H1 (cell line): ENCODE measurements at regions not wholly inside any gene's neighbourhood (a gene's known extent, or its start where the extent isn't known, plus 50 kb on each side); places are given as distances from the start of the nearest gene placed in this dataset.

Source experiments
- CTCF ChIA-PET: fragments of 300-600 bp; sonication (Branson Sonifier 250); formaldehyde crosslinking; loops from one replicate; lab custom pipeline; 2021; ENCODE audit not compliant: partially characterized antibody; lab: Charles Lee
- POLR2A ChIA-PET: fragments of 300-600 bp; sonication (Branson Sonifier 250); formaldehyde crosslinking; loops from one replicate; lab custom pipeline; 2021; ENCODE audit warnings: inconsistent platforms; ENCODE audit not compliant: partially characterized antibody; lab: Charles Lee
- DNase-seq, 2 experiments: peaks; one replicate each; pipeline versions ENCODE4 v3.0.0 to v3.0.0-alpha.2; 2010 to 2022; ENCODE audit warnings: low spot score in 2 of 2, low read depth in 1 of 2, mixed read lengths in 1 of 2
- FAIRE-seq: peaks from 2 replicates; lab custom pipeline; 2011; peaks lifted over from hg19 to GRCh38; lab: Jason Lieb, UNC
- H2AFZ ChIP-seq: 2 replicates; pipeline ENCODE4 v1.8.1; 2012; ENCODE audit warnings: low read length, inconsistent platforms
- H2AK5ac ChIP-seq: 2 replicates; pipeline ENCODE4 v1.6.1; 2013; ENCODE audit warnings: low read depth, low read length
- H2BK120ac ChIP-seq: replicated peaks from 2 replicates; pipeline ENCODE3; 2013; ENCODE audit warnings: low read depth, low read length, inconsistent platforms
- H2BK12ac ChIP-seq: 2 replicates; pipeline ENCODE4 v1.6.1; 2013; ENCODE audit warnings: low read depth, low read length
- H2BK15ac ChIP-seq: 2 replicates; pipeline ENCODE4 v1.6.1; 2013; ENCODE audit warnings: low read length
- H2BK20ac ChIP-seq: 2 replicates; pipeline ENCODE4 v1.6.1; 2013; ENCODE audit warnings: low read length
- H2BK5ac ChIP-seq: 2 replicates; pipeline ENCODE4 v1.6.1; 2013; ENCODE audit warnings: low read depth, low read length
- H3K14ac ChIP-seq: 2 replicates; pipeline ENCODE4 v1.6.1; 2013; ENCODE audit warnings: inconsistent platforms; ENCODE audit not compliant: insufficient read length
- H3K18ac ChIP-seq: 2 replicates; pipeline ENCODE4 v1.6.1; 2013; ENCODE audit warnings: low read length; ENCODE audit errors: extremely low read depth
- H3K23ac ChIP-seq: 2 replicates; pipeline ENCODE4 v1.6.1; 2013; ENCODE audit warnings: inconsistent platforms; ENCODE audit not compliant: insufficient read length
- H3K23me2 ChIP-seq: 2 replicates; pipeline ENCODE4 v1.6.1; 2013; ENCODE audit warnings: low read depth, low read length
- H3K27ac ChIP-seq: 2 replicates; pipeline ENCODE4 v1.6.1; 2011; ENCODE audit warnings: low read depth, low read length, inconsistent platforms
- H3K27me3 ChIP-seq, 4 experiments: replicated peaks in 1 of 4; 1 replicate in 1 of 4; 2 replicates in 3 of 4; pipeline versions ENCODE4 v1.6.1 to v1.8.1; 2011 to 2013; ENCODE audit warnings: low read length in 3 of 4, mild to moderate bottlenecking in 3 of 4, inconsistent platforms in 2 of 4, mixed read lengths in 2 of 4, moderate library complexity in 1 of 4; ENCODE audit not compliant: control insufficient read depth in 3 of 4, insufficient read depth in 3 of 4; ENCODE audit errors: extremely low read depth in 1 of 4
- H3K36me3 ChIP-seq, 4 experiments: 2 replicates each; pipeline versions ENCODE4 v1.6.1 to v1.8.1; 2011 to 2013; ENCODE audit warnings: mild to moderate bottlenecking in 4 of 4, low read length in 3 of 4, moderate library complexity in 2 of 4, control low read depth in 1 of 4, inconsistent platforms in 1 of 4; ENCODE audit not compliant: insufficient read depth in 4 of 4, control insufficient read depth in 2 of 4
- H3K4ac ChIP-seq: replicated peaks from 2 replicates; pipeline ENCODE3; 2013; ENCODE audit warnings: low read length, low read depth, mixed read lengths, inconsistent platforms; ENCODE audit not compliant: insufficient read length
- H3K4me1 ChIP-seq, 4 experiments: replicated peaks in 1 of 4; 1 replicate in 1 of 4; 2 replicates in 3 of 4; pipeline versions ENCODE4 v1.6.1 to v1.8.1; 2011 to 2013; ENCODE audit warnings: low read length in 3 of 4, inconsistent platforms in 2 of 4, mixed read lengths in 1 of 4; ENCODE audit not compliant: insufficient read depth in 4 of 4, control insufficient read depth in 3 of 4
- H3K4me2 ChIP-seq, 2 experiments: 2 replicates each; pipeline versions ENCODE4 v1.6.1 to v1.8.1; 2011 to 2013; ENCODE audit warnings: low read depth in 2 of 2, low read length in 2 of 2, control low read depth in 1 of 2, inconsistent platforms in 1 of 2, mild to moderate bottlenecking in 1 of 2; ENCODE audit not compliant: insufficient read depth in 1 of 2
- H3K4me3 ChIP-seq, 4 experiments: fragments of 200-600, 300-600 bp in 1 of 4; sonication (generic), shearing (Covaris generic), sonication (Bioruptor Twin) in 1 of 4; 2 replicates each; pipeline versions ENCODE4 v1.5.1 to v1.8.1; 2011 to 2016; ENCODE audit warnings: low read length in 4 of 4, low read depth in 3 of 4, control low read depth in 2 of 4, inconsistent platforms in 2 of 4, mild to moderate bottlenecking in 2 of 4, mixed read lengths in 1 of 4, moderate library complexity in 1 of 4; ENCODE audit not compliant: insufficient read depth in 2 of 4; ENCODE audit errors: extremely low read depth in 1 of 4
- H3K56ac ChIP-seq: replicated peaks from 2 replicates; pipeline ENCODE3; 2013; ENCODE audit warnings: low read depth, mild to moderate bottlenecking, mixed read lengths, low read length, inconsistent platforms; ENCODE audit not compliant: insufficient read length
- H3K79me1 ChIP-seq: 2 replicates; pipeline ENCODE4 v1.6.1; 2013; ENCODE audit warnings: low read depth, low read length, control low read depth
- H3K79me2 ChIP-seq, 2 experiments: 2 replicates each; pipeline versions ENCODE4 v1.6.1 to v1.8.1; 2012 to 2013; ENCODE audit warnings: low read length in 2 of 2, mild to moderate bottlenecking in 2 of 2, inconsistent platforms in 1 of 2; ENCODE audit not compliant: insufficient read depth in 2 of 2, control insufficient read depth in 1 of 2
- H3K9ac ChIP-seq, 4 experiments: replicated peaks in 1 of 4; 1 replicate in 1 of 4; 2 replicates in 3 of 4; pipeline versions ENCODE4 v1.6.1 to v1.8.1; 2011 to 2013; ENCODE audit warnings: low read depth in 3 of 4, low read length in 3 of 4, control low read depth in 2 of 4, mild to moderate bottlenecking in 2 of 4, moderate library complexity in 2 of 4, inconsistent platforms in 1 of 4; ENCODE audit errors: extremely low read depth in 1 of 4
- H3K9me3 ChIP-seq, 2 experiments: 2 replicates each; pipeline versions ENCODE4 v1.6.1 to v1.8.1; 2012 to 2013; ENCODE audit warnings: mild to moderate bottlenecking in 2 of 2, moderate library complexity in 2 of 2, control low read depth in 1 of 2, inconsistent platforms in 1 of 2, low read depth in 1 of 2, low read length in 1 of 2, mixed read lengths in 1 of 2; ENCODE audit not compliant: insufficient read depth in 2 of 2
- H4K20me1 ChIP-seq, 2 experiments: replicated peaks in 1 of 2; 2 replicates each; pipeline versions ENCODE3 to v1.8.1; 2011 to 2013; ENCODE audit warnings: inconsistent platforms in 2 of 2, low read length in 2 of 2, mild to moderate bottlenecking in 1 of 2; ENCODE audit not compliant: insufficient read depth in 2 of 2, control insufficient read depth in 1 of 2
- H4K5ac ChIP-seq: 2 replicates; pipeline ENCODE4 v1.6.1; 2013; ENCODE audit warnings: low read length, low read depth, mixed read lengths, inconsistent platforms; ENCODE audit not compliant: insufficient read length
- H4K8ac ChIP-seq: 2 replicates; pipeline ENCODE4 v1.8.0; 2013; ENCODE audit warnings: mild to moderate bottlenecking, moderate library complexity, low read length, inconsistent platforms; ENCODE audit not compliant: insufficient read depth; ENCODE audit errors: extremely low read depth
- H4K91ac ChIP-seq: replicated peaks from 2 replicates; pipeline ENCODE3; 2013; ENCODE audit warnings: low read length, mixed read lengths, inconsistent platforms; ENCODE audit not compliant: insufficient read length
- WGBS, 2 experiments: shearing (Covaris generic) in 1 of 2; methylation state at CpG; one replicate each; pipeline versions ENCODE4 v1.1.6 to v1.1.7; 2013 to 2015; ENCODE audit warnings: low lambda C conversion rate in 2 of 2, mixed read lengths in 2 of 2, inconsistent platforms in 1 of 2, low coverage in 1 of 2, missing lambda C conversion rate in 1 of 2; ENCODE audit not compliant: insufficient replicate concordance in 2 of 2, insufficient coverage in 1 of 2, insufficient read length in 1 of 2; ENCODE audit errors: extremely low coverage in 1 of 2, missing lambda C conversion rate in 1 of 2; 5-methylcytosine and 5-hydroxymethylcytosine counted together
- TF ChIP-seq, protein P1 (sequence below): fragments of 300-600 bp; sonication (generic); IDR thresholded peaks from 2 replicates; pipeline ENCODE4 v1.7.1; 2012; ENCODE audit warnings: low read length, moderate library complexity, mild to moderate bottlenecking, inconsistent platforms; ENCODE audit not compliant: insufficient replicate concordance

DNA sequence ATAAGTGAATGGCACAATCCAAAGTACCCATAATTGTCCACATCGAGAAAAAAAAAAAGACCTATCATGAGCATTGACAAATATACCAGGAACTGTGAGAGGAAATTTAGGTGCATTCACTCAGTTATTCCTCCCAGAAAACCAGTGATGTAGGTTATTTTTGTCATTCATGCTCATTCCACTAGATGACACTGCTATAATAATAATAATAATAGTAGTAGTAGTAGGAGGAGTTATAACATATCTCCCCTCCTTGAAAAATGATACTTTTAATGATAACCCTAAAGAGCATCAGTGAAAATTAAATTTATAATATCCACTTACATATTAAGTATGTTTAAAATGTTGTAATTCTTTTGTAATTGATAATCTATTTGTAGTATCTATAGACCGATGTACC lies 463.9 kb upstream of the MIR17HG start:
- Histone ChIP-seq H4K5ac (no peak overlapping the region), H3K27me3 (no peaks in the 10 kb centered on the region), H3K23me2 (no peaks in the 10 kb centered on the region), H3K79me2 (no peaks in the 10 kb centered on the region), H2AK5ac (no peak overlapping the region), H2BK12ac (no peak overlapping the region), H3K4me2 (no peak overlapping the region), H3K9me3 (no peaks in the 10 kb centered on the region), H3K18ac (no peak overlapping the region), H3K79me1 (no peaks in the 10 kb centered on the region), H3K9ac (no peak overlapping the region), H2BK15ac (no peak overlapping the region), H3K4me1 (no peaks in the 10 kb centered on the region), H2AFZ (no peak overlapping the region), H3K14ac (no peak overlapping the region), H4K8ac (no peak overlapping the region), H4K91ac (no peak overlapping the region), H3K4me3 (no peak overlapping the region), H4K20me1 (no peaks in the 10 kb centered on the region), H3K56ac (no peak overlapping the region), H3K4ac (no peak overlapping the region), H2BK120ac (no peak overlapping the region), H3K27ac (no peak overlapping the region), H3K36me3 (no peaks in the 10 kb centered on the region), H3K23ac (no peak overlapping the region), H2BK5ac (no peak overlapping the region), H2BK20ac (no peak overlapping the region)
- ChIA-PET CTCF (interaction anchor here (1.5 kb wide), 1 partner anchor 84 kb away, joined by 5 read pairs; no protein-coding TSS in a partner anchor), POLR2A (no interaction called here)
- DNase-seq, result no peak
- WGBS, 2 experiments, result 95% methylated on average over 2 of the region's 2 CpGs; no CpG with 5 or more reads in 1 of the 2 experiments
- FAIRE-seq, result no peak
- TF ChIP-seq, protein P1, sequence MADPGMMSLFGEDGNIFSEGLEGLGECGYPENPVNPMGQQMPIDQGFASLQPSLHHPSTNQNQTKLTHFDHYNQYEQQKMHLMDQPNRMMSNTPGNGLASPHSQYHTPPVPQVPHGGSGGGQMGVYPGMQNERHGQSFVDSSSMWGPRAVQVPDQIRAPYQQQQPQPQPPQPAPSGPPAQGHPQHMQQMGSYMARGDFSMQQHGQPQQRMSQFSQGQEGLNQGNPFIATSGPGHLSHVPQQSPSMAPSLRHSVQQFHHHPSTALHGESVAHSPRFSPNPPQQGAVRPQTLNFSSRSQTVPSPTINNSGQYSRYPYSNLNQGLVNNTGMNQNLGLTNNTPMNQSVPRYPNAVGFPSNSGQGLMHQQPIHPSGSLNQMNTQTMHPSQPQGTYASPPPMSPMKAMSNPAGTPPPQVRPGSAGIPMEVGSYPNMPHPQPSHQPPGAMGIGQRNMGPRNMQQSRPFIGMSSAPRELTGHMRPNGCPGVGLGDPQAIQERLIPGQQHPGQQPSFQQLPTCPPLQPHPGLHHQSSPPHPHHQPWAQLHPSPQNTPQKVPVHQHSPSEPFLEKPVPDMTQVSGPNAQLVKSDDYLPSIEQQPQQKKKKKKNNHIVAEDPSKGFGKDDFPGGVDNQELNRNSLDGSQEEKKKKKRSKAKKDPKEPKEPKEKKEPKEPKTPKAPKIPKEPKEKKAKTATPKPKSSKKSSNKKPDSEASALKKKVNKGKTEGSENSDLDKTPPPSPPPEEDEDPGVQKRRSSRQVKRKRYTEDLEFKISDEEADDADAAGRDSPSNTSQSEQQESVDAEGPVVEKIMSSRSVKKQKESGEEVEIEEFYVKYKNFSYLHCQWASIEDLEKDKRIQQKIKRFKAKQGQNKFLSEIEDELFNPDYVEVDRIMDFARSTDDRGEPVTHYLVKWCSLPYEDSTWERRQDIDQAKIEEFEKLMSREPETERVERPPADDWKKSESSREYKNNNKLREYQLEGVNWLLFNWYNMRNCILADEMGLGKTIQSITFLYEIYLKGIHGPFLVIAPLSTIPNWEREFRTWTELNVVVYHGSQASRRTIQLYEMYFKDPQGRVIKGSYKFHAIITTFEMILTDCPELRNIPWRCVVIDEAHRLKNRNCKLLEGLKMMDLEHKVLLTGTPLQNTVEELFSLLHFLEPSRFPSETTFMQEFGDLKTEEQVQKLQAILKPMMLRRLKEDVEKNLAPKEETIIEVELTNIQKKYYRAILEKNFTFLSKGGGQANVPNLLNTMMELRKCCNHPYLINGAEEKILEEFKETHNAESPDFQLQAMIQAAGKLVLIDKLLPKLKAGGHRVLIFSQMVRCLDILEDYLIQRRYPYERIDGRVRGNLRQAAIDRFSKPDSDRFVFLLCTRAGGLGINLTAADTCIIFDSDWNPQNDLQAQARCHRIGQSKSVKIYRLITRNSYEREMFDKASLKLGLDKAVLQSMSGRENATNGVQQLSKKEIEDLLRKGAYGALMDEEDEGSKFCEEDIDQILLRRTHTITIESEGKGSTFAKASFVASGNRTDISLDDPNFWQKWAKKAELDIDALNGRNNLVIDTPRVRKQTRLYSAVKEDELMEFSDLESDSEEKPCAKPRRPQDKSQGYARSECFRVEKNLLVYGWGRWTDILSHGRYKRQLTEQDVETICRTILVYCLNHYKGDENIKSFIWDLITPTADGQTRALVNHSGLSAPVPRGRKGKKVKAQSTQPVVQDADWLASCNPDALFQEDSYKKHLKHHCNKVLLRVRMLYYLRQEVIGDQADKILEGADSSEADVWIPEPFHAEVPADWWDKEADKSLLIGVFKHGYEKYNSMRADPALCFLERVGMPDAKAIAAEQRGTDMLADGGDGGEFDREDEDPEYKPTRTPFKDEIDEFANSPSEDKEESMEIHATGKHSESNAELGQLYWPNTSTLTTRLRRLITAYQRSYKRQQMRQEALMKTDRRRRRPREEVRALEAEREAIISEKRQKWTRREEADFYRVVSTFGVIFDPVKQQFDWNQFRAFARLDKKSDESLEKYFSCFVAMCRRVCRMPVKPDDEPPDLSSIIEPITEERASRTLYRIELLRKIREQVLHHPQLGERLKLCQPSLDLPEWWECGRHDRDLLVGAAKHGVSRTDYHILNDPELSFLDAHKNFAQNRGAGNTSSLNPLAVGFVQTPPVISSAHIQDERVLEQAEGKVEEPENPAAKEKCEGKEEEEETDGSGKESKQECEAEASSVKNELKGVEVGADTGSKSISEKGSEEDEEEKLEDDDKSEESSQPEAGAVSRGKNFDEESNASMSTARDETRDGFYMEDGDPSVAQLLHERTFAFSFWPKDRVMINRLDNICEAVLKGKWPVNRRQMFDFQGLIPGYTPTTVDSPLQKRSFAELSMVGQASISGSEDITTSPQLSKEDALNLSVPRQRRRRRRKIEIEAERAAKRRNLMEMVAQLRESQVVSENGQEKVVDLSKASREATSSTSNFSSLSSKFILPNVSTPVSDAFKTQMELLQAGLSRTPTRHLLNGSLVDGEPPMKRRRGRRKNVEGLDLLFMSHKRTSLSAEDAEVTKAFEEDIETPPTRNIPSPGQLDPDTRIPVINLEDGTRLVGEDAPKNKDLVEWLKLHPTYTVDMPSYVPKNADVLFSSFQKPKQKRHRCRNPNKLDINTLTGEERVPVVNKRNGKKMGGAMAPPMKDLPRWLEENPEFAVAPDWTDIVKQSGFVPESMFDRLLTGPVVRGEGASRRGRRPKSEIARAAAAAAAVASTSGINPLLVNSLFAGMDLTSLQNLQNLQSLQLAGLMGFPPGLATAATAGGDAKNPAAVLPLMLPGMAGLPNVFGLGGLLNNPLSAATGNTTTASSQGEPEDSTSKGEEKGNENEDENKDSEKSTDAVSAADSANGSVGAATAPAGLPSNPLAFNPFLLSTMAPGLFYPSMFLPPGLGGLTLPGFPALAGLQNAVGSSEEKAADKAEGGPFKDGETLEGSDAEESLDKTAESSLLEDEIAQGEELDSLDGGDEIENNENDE, result no peak
